Glutamatergic neuron (in vitro differentiated cells): ENCODE measurements at regions not wholly inside any gene's neighbourhood (a gene's known extent, or its start where the extent isn't known, plus 50 kb on each side); places are given as distances from the start of the nearest gene placed in this dataset.

ENCODE experiments used
- DNase-seq: peaks from one replicate; pipeline ENCODE4 v3.0.0; 2022
- H3K27ac Mint-ChIP-seq: one replicate; pipeline ENCODE4 v1.8.0; 2020; ENCODE audit warnings: mild to moderate bottlenecking, mixed read lengths, inconsistent platforms; ENCODE audit not compliant: unreplicated experiment
- H3K27me3 Mint-ChIP-seq: one replicate; pipeline ENCODE4 v1.8.0; 2020; ENCODE audit warnings: mild to moderate bottlenecking, moderate library complexity, mixed read lengths, inconsistent platforms; ENCODE audit not compliant: unreplicated experiment
- H3K36me3 Mint-ChIP-seq: one replicate; pipeline ENCODE4 v1.8.0; 2020; ENCODE audit warnings: mild to moderate bottlenecking, mixed read lengths, inconsistent platforms; ENCODE audit not compliant: unreplicated experiment
- H3K4me1 Mint-ChIP-seq: one replicate; pipeline ENCODE4 v1.8.0; 2020; ENCODE audit warnings: mild to moderate bottlenecking, low read depth, mixed read lengths, inconsistent platforms; ENCODE audit not compliant: unreplicated experiment
- H3K4me3 Mint-ChIP-seq: one replicate; pipeline ENCODE4 v1.8.0; 2020; ENCODE audit warnings: mild to moderate bottlenecking, mixed read lengths, inconsistent platforms; ENCODE audit not compliant: unreplicated experiment
- H3K9me3 Mint-ChIP-seq: one replicate; pipeline ENCODE4 v1.8.0; 2020; ENCODE audit warnings: mild to moderate bottlenecking, moderate library complexity, mixed read lengths, inconsistent platforms; ENCODE audit not compliant: unreplicated experiment
- TF ChIP-seq, protein P1 (sequence below): fragments of 200-600 bp; sonication (generic); IDR thresholded peaks from one replicate; pipeline ENCODE4 v1.5.0; 2021; ENCODE audit not compliant: partially characterized antibody, unreplicated experiment

DNA sequence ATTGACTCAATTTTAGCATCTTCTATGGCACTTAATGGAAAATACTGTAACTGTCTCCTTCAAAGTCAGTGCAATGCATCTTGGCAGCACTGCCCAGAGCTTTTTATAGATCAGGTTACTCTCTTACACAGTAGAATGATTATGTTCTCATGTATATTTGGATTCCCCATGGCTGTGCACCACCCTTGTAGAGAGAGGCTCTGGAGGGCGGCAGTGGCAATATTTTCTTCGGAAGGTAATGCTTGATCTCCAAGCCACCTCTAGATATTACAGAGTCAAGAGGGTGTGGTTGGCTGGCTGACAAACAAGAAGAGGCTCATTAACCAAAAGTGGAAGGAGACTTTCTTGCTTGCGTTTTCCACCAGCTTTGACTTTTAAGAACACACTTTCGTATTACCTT, 72.8 kb upstream of the ARSJ start:
- Mint-ChIP-seq H3K27me3 (no peaks in the 10 kb centered on the region), H3K27ac (no peak overlapping the region), H3K9me3 (peaks cover 2% of the 10 kb centered on the region), H3K36me3 (peaks cover 12% of the 10 kb centered on the region), H3K4me1 (no peaks in the 10 kb centered on the region), H3K4me3 (no peak overlapping the region)
- no peak for DNase-seq
- TF ChIP-seq, protein P1, sequence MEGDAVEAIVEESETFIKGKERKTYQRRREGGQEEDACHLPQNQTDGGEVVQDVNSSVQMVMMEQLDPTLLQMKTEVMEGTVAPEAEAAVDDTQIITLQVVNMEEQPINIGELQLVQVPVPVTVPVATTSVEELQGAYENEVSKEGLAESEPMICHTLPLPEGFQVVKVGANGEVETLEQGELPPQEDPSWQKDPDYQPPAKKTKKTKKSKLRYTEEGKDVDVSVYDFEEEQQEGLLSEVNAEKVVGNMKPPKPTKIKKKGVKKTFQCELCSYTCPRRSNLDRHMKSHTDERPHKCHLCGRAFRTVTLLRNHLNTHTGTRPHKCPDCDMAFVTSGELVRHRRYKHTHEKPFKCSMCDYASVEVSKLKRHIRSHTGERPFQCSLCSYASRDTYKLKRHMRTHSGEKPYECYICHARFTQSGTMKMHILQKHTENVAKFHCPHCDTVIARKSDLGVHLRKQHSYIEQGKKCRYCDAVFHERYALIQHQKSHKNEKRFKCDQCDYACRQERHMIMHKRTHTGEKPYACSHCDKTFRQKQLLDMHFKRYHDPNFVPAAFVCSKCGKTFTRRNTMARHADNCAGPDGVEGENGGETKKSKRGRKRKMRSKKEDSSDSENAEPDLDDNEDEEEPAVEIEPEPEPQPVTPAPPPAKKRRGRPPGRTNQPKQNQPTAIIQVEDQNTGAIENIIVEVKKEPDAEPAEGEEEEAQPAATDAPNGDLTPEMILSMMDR = no peak

DNA sequence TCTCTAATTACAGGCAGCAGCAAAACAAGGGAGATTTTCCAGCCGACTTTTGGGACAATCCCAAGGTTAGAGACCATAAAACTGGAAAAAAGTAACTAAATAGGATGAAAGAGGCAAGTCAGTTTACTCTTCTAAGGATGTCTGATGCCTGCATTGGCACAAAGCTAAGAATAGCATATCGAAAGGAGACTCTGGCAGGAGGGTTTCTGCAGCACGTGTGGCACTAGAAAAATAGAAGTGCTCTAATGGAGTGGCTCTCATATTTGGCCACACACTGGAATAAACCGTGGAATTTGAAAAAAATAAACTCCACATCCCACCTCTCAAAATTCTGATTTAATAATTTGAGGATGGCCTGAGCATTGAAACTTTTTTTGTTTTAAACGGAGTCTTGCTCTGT, 77.2 kb upstream of the ARSJ start:
- peaks cover 2% of the 10 kb centered on the region for H3K9me3 Mint-ChIP-seq
- H3K36me3 Mint-ChIP-seq = peaks cover 12% of the 10 kb centered on the region
- no peaks in the 10 kb centered on the region for H3K4me1 Mint-ChIP-seq
- TF ChIP-seq, protein P1 = no peak
- no peaks in the 10 kb centered on the region for H3K27me3 Mint-ChIP-seq
- H3K27ac Mint-ChIP-seq = no peak overlapping the region
- no peak for DNase-seq
- no peak overlapping the region for H3K4me3 Mint-ChIP-seq

DNA sequence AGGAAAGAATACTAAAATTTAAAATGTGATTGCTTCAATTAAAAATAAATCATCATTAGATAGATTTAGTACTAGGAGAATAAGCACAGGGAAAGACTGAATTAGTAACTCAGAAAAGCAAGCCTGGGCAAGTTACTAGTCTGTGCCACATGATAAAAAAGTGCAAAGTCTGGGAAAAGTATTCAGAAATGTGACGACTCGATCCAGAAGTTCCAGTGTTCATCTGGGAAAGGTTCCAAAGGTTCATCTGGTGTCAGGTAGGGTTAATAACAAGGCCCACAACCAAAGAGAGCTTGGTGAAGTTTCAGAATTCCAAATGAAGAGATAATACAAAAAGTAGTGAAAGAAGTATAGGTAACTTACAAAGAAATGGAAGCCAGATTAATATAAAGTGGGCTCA, 78.3 kb upstream of the ARSJ start:
- no peaks in the 10 kb centered on the region for H3K27me3 Mint-ChIP-seq
- no peak for DNase-seq
- no peak overlapping the region for H3K27ac Mint-ChIP-seq
- peaks cover 2% of the 10 kb centered on the region for H3K9me3 Mint-ChIP-seq
- H3K36me3 Mint-ChIP-seq = peaks cover 12% of the 10 kb centered on the region
- H3K4me3 Mint-ChIP-seq = no peak overlapping the region
- TF ChIP-seq, protein P1 = no peak
- no peaks in the 10 kb centered on the region for H3K4me1 Mint-ChIP-seq

DNA sequence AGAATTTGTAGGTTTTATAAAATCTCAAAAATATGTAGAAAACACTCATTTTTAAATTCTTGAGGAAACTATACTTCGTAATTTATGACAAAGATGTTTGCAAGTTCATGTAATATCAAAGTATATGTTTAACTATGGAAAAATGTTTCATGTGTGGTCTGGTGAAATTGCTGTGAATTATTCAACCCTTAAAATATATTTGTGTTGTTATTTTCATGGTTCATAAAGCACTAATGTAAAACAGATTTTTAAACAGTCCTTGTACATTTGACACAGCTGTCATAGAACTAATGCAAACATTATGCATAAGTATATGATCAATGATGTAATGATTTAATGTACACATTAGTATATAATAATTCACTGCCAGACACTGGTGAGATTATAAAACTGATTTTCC, 83.1 kb upstream of the ARSJ start:
- Mint-ChIP-seq H3K4me1 (no peaks in the 10 kb centered on the region), H3K36me3 (no peaks in the 10 kb centered on the region), H3K27ac (no peak overlapping the region), H3K27me3 (no peaks in the 10 kb centered on the region), H3K9me3 (no peaks in the 10 kb centered on the region), H3K4me3 (no peak overlapping the region)
- no peak for DNase-seq
- TF ChIP-seq, protein P1 = no peak

DNA sequence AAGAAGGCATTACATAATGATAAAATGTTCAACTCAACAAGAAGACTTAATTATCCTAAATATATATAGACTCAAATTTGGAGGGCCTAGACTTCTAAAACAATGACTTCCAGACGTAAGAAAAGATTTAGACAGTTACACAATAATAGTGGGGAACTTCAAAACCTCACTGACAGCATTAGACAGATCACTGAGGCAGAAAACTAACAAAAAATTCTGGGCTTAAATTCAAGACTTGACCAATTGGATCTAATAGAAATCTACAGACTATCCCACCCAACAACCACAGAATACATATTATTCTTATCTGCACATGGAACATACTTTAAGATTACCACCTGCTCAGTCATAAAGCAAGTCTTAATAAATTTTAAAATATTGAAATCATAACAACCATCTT, 93.3 kb upstream of the ARSJ start:
- Mint-ChIP-seq H3K4me1 (no peaks in the 10 kb centered on the region), H3K27me3 (no peaks in the 10 kb centered on the region), H3K36me3 (peaks cover 13% of the 10 kb centered on the region), H3K9me3 (peaks cover 1% of the 10 kb centered on the region), H3K27ac (no peak overlapping the region), H3K4me3 (no peak overlapping the region)
- DNase-seq = no peak
- TF ChIP-seq, protein P1 = no peak
